ENCODE measurements at regions not wholly inside any gene's neighbourhood (a gene's known extent, or its start where the extent isn't known, plus 50 kb on each side); places are given as distances from the start of the nearest gene placed in this dataset.

DNA sequence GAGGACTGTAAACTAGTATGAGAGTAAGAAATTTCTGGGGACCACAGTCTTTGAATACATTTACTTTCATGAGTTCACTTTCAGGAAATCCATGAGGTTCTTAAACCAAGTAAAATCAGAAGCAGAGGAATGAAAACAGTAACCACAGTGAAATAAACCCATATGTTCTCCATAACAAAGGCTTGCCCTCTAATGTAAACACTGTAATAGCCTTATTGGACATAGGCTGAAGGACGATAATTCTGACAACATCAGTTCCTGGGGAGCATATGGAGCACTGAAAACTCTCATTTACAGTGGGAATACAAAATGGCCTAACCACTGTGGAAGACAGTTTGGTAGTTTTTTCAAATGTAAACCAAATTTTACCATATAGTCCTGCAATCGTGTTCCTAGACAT is 965.8 kb downstream of the NSUN3 start:
- H3K27me3 ChIP-seq (ENCODE audit: control insufficient read depth, low read length) = no peaks in the 10 kb centered on the region
- no peaks in the 10 kb centered on the region for H3F3A ChIP-seq (ENCODE audit: control insufficient read depth, insufficient read depth)
- no peaks in the 10 kb centered on the region for H3K4me1 ChIP-seq (ENCODE audit: control insufficient read depth, low read length)
- H3K9me2 ChIP-seq (replicated peaks; ENCODE audit: control insufficient read depth, low read length) = no peaks in the 10 kb centered on the region
- TF ChIP-seq, protein P1, sequence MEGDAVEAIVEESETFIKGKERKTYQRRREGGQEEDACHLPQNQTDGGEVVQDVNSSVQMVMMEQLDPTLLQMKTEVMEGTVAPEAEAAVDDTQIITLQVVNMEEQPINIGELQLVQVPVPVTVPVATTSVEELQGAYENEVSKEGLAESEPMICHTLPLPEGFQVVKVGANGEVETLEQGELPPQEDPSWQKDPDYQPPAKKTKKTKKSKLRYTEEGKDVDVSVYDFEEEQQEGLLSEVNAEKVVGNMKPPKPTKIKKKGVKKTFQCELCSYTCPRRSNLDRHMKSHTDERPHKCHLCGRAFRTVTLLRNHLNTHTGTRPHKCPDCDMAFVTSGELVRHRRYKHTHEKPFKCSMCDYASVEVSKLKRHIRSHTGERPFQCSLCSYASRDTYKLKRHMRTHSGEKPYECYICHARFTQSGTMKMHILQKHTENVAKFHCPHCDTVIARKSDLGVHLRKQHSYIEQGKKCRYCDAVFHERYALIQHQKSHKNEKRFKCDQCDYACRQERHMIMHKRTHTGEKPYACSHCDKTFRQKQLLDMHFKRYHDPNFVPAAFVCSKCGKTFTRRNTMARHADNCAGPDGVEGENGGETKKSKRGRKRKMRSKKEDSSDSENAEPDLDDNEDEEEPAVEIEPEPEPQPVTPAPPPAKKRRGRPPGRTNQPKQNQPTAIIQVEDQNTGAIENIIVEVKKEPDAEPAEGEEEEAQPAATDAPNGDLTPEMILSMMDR (IDR thresholded peaks at IDR 0.05; ENCODE audit: low read depth, low read length, poor library complexity, severe bottlenecking) = no peak
- TF ChIP-seq EZH2phosphoT487 (IDR thresholded peaks at IDR 0.05; ENCODE audit: borderline replicate concordance, low read length) = no peak
- no peak overlapping the region for H3K27ac ChIP-seq (ENCODE audit: low read depth, low read length)
- no peak overlapping the region for H3K4me2 ChIP-seq (ENCODE audit: low read length)
- H4K20me1 ChIP-seq (ENCODE audit: control insufficient read depth, insufficient read depth, low read depth, low read length) = no peaks in the 10 kb centered on the region
- H3K4me3 ChIP-seq (ENCODE audit: low read length) = no peak overlapping the region
- no peaks in the 10 kb centered on the region for H3K79me2 ChIP-seq (ENCODE audit: control insufficient read depth, low read length)
- H3K36me3 ChIP-seq (ENCODE audit: control insufficient read depth, low read length) = no peaks in the 10 kb centered on the region
- H3K9me3 ChIP-seq (ENCODE audit: control insufficient read depth, insufficient read depth, low read length) = no peaks in the 10 kb centered on the region

DNA sequence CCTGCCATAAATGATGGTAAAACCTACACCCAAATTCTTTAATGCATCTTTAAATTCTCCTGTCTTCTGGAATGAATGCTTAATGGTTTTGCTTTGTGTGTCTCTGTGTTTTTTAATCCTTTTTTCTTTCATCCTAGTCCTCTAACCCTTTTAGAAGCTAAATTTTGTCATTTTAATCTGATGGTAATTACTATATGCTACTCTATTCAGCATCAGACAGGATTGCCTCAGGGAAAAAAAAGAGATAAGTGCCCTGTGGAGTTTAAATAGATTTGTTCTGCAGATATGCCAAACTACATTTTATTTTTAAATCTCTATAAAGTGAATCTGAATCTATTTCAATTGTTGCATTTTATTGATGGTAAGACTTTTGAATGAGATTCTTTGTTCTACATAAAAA is 966.8 kb downstream of the NSUN3 start:
- H3K4me2 ChIP-seq (ENCODE audit: low read length) = no peak overlapping the region
- H4K20me1 ChIP-seq (ENCODE audit: control insufficient read depth, insufficient read depth, low read depth, low read length) = no peaks in the 10 kb centered on the region
- no peaks in the 10 kb centered on the region for H3K4me1 ChIP-seq (ENCODE audit: control insufficient read depth, low read length)
- H3K9me3 ChIP-seq (ENCODE audit: control insufficient read depth, insufficient read depth, low read length) = no peaks in the 10 kb centered on the region
- H3K27me3 ChIP-seq (ENCODE audit: control insufficient read depth, low read length) = no peaks in the 10 kb centered on the region
- H3K9me2 ChIP-seq (replicated peaks; ENCODE audit: control insufficient read depth, low read length) = no peaks in the 10 kb centered on the region
- no peak overlapping the region for H3K27ac ChIP-seq (ENCODE audit: low read depth, low read length)
- no peaks in the 10 kb centered on the region for H3F3A ChIP-seq (ENCODE audit: control insufficient read depth, insufficient read depth)
- TF ChIP-seq, protein P1 (IDR thresholded peaks at IDR 0.05; ENCODE audit: low read depth, low read length, poor library complexity, severe bottlenecking) = no peak
- TF ChIP-seq EZH2phosphoT487 (IDR thresholded peaks at IDR 0.05; ENCODE audit: borderline replicate concordance, low read length) = no peak
- no peaks in the 10 kb centered on the region for H3K36me3 ChIP-seq (ENCODE audit: control insufficient read depth, low read length)
- no peak overlapping the region for H3K4me3 ChIP-seq (ENCODE audit: low read length)
- H3K79me2 ChIP-seq (ENCODE audit: control insufficient read depth, low read length) = no peaks in the 10 kb centered on the region

DNA sequence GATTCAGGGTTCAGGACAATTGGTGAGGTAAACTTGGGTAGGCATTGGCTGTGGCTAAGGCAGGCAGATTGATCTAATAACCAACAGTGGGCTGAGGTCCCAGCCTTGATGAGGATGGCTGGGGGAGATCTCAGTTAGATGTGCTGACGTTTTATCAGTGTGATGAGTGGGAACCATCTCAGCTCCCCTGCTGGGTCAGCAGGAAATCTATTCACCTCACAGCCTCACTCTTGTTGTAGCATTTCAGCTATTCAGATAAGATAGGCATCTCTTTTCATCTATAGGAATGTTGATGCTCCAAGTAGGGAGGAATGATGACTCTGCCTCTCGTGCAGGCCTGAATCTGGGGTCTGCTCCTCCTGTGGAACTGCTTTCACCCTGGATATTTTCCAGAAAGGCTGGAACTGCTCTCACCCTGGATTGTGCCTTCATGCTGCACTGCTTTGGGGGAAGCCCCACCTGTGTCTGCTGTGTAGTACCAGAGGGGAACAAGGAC is 973.7 kb downstream of the NSUN3 start:
- H3K9me2 ChIP-seq (replicated peaks; ENCODE audit: control insufficient read depth, low read length) = no peaks in the 10 kb centered on the region
- no peak overlapping the region for H3K27ac ChIP-seq (ENCODE audit: low read depth, low read length)
- no peaks in the 10 kb centered on the region for H3K79me2 ChIP-seq (ENCODE audit: control insufficient read depth, low read length)
- no peaks in the 10 kb centered on the region for H3K9me3 ChIP-seq (ENCODE audit: control insufficient read depth, insufficient read depth, low read length)
- H3F3A ChIP-seq (ENCODE audit: control insufficient read depth, insufficient read depth) = no peaks in the 10 kb centered on the region
- H4K20me1 ChIP-seq (ENCODE audit: control insufficient read depth, insufficient read depth, low read depth, low read length) = no peaks in the 10 kb centered on the region
- no peaks in the 10 kb centered on the region for H3K4me1 ChIP-seq (ENCODE audit: control insufficient read depth, low read length)
- TF ChIP-seq EZH2phosphoT487 (IDR thresholded peaks at IDR 0.05; ENCODE audit: borderline replicate concordance, low read length) = no peak
- TF ChIP-seq, protein P1 (IDR thresholded peaks at IDR 0.05; ENCODE audit: low read depth, low read length, poor library complexity, severe bottlenecking) = no peak
- no peaks in the 10 kb centered on the region for H3K27me3 ChIP-seq (ENCODE audit: control insufficient read depth, low read length)
- H3K4me3 ChIP-seq (ENCODE audit: low read length) = no peak overlapping the region
- no peaks in the 10 kb centered on the region for H3K36me3 ChIP-seq (ENCODE audit: control insufficient read depth, low read length)
- H3K4me2 ChIP-seq (ENCODE audit: low read length) = no peak overlapping the region

Data from DOHH2 (cell line).